RWPE2 (cell line): ENCODE measurements at regions not wholly inside any gene's neighbourhood (a gene's known extent, or its start where the extent isn't known, plus 50 kb on each side); places are given as distances from the start of the nearest gene placed in this dataset.
"Not testable (repeated sequence)": the region's sequence is repeated elsewhere in the genome, so short reads cannot be mapped to it uniquely, and the experiment has no call there.

Experiments
- ATAC-seq: fragments of 200-7000 bp; cut with Tn5 transposase; 3 replicates; pipeline ENCODE4 v1.9.1; 2021; ENCODE audit warnings: low read depth
- DNase-seq: peaks from one replicate; pipeline ENCODE4 v3.0.0-alpha.2; 2020; ENCODE audit warnings: low spot score
- H3K27ac ChIP-seq: fragments of 450-650 bp; 2 replicates; pipeline ENCODE4 v1.5.1; 2017; ENCODE audit warnings: mild to moderate bottlenecking; ENCODE audit not compliant: poor library complexity, severe bottlenecking
- H3K27me3 ChIP-seq: fragments of 250-450 bp; sonication (Bioruptor Pico); 2 replicates; pipeline ENCODE4 v1.5.1; 2021; ENCODE audit warnings: mild to moderate bottlenecking, moderate library complexity; ENCODE audit not compliant: insufficient read depth, poor library complexity, severe bottlenecking
- H3K36me3 ChIP-seq: fragments of 250-450 bp; sonication (Bioruptor Pico); 2 replicates; pipeline ENCODE4 v1.5.1; 2020; ENCODE audit warnings: low read depth, mild to moderate bottlenecking, moderate library complexity
- H3K4me1 ChIP-seq: fragments of 250-450 bp; sonication (Bioruptor Pico); 2 replicates; pipeline ENCODE4 v1.5.1; 2021; ENCODE audit warnings: mild to moderate bottlenecking, moderate library complexity; ENCODE audit not compliant: insufficient read depth, poor library complexity, severe bottlenecking
- H3K4me3 ChIP-seq: fragments of 250-450 bp; sonication (Bioruptor Pico); 2 replicates; pipeline ENCODE4 v1.5.1; 2021; ENCODE audit warnings: mild to moderate bottlenecking, moderate library complexity; ENCODE audit not compliant: severe bottlenecking
- H3K9me3 ChIP-seq: fragments of 250-450 bp; sonication (Bioruptor Pico); 2 replicates; pipeline ENCODE4 v1.5.1; 2021; ENCODE audit warnings: mild to moderate bottlenecking, moderate library complexity; ENCODE audit not compliant: severe bottlenecking

DNA sequence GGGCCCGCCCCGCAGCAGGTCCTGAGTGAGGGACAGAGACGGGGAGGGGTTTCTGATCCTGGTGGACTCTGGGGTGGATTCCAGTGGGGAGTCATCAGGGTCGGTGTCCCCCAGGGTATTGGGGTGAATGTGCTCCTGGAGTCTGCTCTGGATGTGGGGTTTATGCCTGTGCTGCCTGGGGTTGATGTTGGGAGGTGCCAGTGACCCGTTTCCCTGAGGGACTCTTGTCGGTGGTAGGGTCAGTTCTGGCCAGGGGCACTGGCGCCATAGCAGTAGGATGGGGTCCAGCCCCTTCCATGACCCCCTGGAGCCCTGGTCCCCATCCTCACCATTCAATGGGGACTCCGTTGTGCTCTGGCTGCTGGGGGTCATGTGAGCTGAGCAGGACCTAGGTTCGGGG lies 151.2 kb upstream of the POTEB2 start:
- H3K9me3 ChIP-seq, H3K27ac ChIP-seq, H3K4me1 ChIP-seq, H3K36me3 ChIP-seq, ATAC-seq, DNase-seq, H3K4me3 ChIP-seq, H3K27me3 ChIP-seq: not testable (repeated sequence)

- H3K9me3 ChIP-seq, ATAC-seq, H3K4me1 ChIP-seq, DNase-seq, H3K27me3 ChIP-seq, H3K4me3 ChIP-seq, H3K36me3 ChIP-seq, H3K27ac ChIP-seq: not testable (repeated sequence)
Measured at GRCh38 chr15:21016589-21016988, 150.5 kb upstream of the POTEB2 start.

DNA sequence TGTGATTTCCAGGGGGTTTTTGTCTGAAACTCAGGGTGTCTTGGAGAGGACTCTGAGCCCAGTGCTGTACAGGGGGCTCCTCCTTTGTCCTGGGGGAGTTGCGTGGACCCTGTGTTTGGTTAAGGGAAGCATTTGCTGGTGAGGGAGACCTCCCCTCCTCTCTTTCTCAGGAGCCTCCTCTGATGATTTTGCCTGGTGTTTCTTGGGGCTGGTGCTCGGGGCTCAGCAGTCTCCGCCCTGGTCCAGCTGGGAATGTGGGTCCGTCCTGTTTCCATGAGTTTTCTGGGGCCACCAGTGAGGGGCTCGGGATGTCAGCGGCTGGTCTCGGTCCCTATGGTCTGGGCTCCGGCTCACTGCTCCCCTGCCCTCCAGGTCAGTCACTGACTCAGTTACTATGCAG lies 149.1 kb upstream of the POTEB2 start:
- H3K36me3 ChIP-seq, H3K9me3 ChIP-seq, DNase-seq, H3K27me3 ChIP-seq, H3K27ac ChIP-seq, H3K4me1 ChIP-seq, H3K4me3 ChIP-seq, ATAC-seq: not testable (repeated sequence)

DNA sequence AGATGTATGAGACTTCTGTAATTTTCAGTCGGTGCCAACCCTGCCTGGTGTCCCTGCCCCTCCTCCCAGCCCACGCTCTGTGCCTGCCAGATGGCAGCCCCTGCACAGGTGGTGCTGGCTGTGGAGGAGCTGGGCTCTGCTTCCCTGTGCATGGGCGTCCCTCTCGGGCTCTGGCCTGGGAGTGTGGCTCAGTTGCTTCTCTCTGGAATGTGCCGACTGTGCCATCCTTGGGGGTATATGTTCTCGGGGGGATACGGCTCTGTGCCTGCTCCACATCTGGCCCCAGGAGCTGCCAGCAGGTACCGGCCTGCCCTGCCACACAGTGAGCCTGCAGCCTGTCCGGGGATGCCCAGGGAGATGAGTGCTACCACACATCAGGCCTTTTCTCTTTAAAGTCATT lies 147.2 kb upstream of the POTEB2 start:
- not testable (repeated sequence) for H3K36me3 ChIP-seq, H3K4me1 ChIP-seq, H3K27me3 ChIP-seq, DNase-seq, ATAC-seq, H3K4me3 ChIP-seq, H3K9me3 ChIP-seq, H3K27ac ChIP-seq

DNA sequence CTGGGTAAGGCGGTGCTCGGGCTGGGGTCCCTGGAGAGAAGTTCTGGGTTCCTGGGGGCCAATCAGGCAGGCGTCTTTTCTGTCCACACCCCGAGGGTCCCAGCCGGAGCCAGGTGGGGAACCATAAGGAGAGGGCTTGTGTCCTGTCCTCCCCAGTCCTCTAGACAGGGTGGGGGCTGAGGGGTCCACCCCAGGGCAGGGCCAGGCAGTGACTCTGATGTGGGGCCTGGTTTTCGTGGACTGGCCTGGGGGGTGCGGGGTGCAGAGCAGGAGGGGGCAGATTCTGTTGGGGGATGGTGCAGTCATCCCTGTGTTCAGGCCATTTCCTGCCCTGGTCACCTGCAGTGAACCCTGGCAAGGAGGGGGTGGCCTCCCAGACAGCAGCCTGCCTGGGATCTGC lies 143.5 kb upstream of the POTEB2 start:
- H3K4me3 ChIP-seq, DNase-seq, H3K36me3 ChIP-seq, H3K27me3 ChIP-seq, ATAC-seq, H3K9me3 ChIP-seq, H3K27ac ChIP-seq, H3K4me1 ChIP-seq: not testable (repeated sequence)

- H3K9me3 ChIP-seq, H3K4me3 ChIP-seq, H3K36me3 ChIP-seq, H3K4me1 ChIP-seq, H3K27me3 ChIP-seq, H3K27ac ChIP-seq, DNase-seq, ATAC-seq: not testable (repeated sequence)
Measured at GRCh38 chr15:21003459-21003858, 137.3 kb upstream of the POTEB2 start.

- not testable (repeated sequence) for H3K4me3 ChIP-seq, H3K36me3 ChIP-seq, H3K4me1 ChIP-seq, H3K27ac ChIP-seq, H3K27me3 ChIP-seq, DNase-seq, ATAC-seq, H3K9me3 ChIP-seq
Measured at GRCh38 chr15:21001950-21002349, 135.8 kb upstream of the POTEB2 start.

GRCh38 chr15:20991691-20992090 lies 125.6 kb upstream of the POTEB2 start:
- ATAC-seq: peak; percentile 99
- not testable (repeated sequence) for H3K4me1 ChIP-seq, H3K9me3 ChIP-seq, DNase-seq, H3K36me3 ChIP-seq, H3K27ac ChIP-seq, H3K27me3 ChIP-seq, H3K4me3 ChIP-seq

GRCh38 chr15:20991253-20991652 lies 125.1 kb upstream of the POTEB2 start:
- not testable (repeated sequence) for H3K4me3 ChIP-seq, H3K36me3 ChIP-seq, H3K9me3 ChIP-seq, H3K27me3 ChIP-seq, DNase-seq, H3K27ac ChIP-seq, H3K4me1 ChIP-seq, ATAC-seq

GRCh38 chr15:20986775-20987174 lies 120.7 kb upstream of the POTEB2 start:
- not testable (repeated sequence) for ATAC-seq, DNase-seq, H3K4me3 ChIP-seq, H3K27me3 ChIP-seq, H3K27ac ChIP-seq, H3K36me3 ChIP-seq, H3K4me1 ChIP-seq, H3K9me3 ChIP-seq

DNA sequence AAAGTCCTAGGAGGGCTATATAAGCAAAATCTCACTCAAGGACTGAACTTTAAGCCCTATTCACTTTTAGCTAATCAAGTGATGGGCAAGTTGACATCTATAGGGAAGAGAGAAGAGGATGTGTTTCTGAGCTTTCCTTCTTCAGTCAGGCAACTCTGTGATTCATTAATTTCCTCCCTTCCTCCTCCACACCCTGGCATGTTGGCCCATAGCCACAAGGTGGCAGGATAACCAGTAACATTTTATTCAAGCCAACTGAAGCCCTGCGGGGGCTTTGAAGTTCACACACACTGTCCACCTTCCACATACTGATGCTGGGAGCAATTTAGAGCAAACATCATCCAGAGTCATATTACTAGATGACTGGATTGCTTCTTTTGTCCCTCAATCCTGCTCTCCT lies 111.9 kb upstream of the POTEB2 start:
- not testable (repeated sequence) for DNase-seq, H3K4me1 ChIP-seq, H3K9me3 ChIP-seq, H3K27me3 ChIP-seq, H3K27ac ChIP-seq, H3K36me3 ChIP-seq, H3K4me3 ChIP-seq
- peak; percentile 97 for ATAC-seq

- H3K4me3 ChIP-seq, H3K36me3 ChIP-seq, H3K27me3 ChIP-seq, ATAC-seq, H3K27ac ChIP-seq, DNase-seq, H3K4me1 ChIP-seq, H3K9me3 ChIP-seq: not testable (repeated sequence)
Measured at GRCh38 chr15:20972762-20973161, 106.6 kb upstream of the POTEB2 start.
